GM12873 (cell line): ENCODE measurements at regions not wholly inside any gene's neighbourhood (a gene's known extent, or its start where the extent isn't known, plus 50 kb on each side); places are given as distances from the start of the nearest gene placed in this dataset.

Experiments
- TF ChIP-seq, protein P1 (sequence below): IDR thresholded peaks from 2 replicates; pipeline ENCODE4 v1.5.1; 2012; ENCODE audit warnings: low read depth, mild to moderate bottlenecking, moderate library complexity, low read length, control low read depth; ENCODE audit not compliant: insufficient read depth; ENCODE audit errors: missing control alignments

DNA sequence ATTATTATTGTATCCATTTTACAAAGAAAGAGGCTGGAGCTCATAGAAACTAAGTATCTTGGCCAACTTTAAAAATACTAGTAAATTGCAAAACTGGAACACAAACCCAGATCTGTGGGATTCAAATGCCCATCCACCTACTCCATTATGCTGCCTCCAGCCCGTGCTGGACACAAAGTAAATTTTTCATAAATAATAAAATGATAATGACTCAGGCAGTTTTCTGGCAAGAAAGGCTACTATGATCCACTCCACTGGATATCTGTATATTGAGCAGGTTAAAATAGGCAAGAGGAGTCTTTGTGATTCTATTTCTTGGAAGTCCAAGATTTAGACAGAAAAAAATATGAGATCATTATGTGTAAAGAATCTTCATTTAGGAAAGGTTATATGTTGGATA, 138.3 kb upstream of the DUSP10 start:
- TF ChIP-seq, protein P1, sequence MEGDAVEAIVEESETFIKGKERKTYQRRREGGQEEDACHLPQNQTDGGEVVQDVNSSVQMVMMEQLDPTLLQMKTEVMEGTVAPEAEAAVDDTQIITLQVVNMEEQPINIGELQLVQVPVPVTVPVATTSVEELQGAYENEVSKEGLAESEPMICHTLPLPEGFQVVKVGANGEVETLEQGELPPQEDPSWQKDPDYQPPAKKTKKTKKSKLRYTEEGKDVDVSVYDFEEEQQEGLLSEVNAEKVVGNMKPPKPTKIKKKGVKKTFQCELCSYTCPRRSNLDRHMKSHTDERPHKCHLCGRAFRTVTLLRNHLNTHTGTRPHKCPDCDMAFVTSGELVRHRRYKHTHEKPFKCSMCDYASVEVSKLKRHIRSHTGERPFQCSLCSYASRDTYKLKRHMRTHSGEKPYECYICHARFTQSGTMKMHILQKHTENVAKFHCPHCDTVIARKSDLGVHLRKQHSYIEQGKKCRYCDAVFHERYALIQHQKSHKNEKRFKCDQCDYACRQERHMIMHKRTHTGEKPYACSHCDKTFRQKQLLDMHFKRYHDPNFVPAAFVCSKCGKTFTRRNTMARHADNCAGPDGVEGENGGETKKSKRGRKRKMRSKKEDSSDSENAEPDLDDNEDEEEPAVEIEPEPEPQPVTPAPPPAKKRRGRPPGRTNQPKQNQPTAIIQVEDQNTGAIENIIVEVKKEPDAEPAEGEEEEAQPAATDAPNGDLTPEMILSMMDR: no peak

DNA sequence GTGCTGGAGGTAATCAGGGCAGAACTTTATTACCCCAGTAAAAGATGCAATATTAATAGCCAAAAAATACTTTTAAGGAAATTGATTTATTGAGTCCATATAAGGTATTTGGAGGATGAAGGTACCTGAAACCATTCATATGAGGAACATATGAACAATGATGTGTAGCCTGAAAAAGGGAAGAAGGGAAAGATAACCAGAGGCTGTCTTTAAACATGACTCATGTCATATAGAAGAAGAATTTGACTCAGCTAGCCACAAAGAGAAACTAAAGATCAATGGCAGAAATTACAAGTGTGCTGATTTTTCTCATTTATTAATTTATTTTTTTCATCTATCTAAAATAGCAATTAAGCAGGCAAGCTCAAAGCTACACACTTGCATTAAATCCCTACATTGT, 136.2 kb upstream of the DUSP10 start:
- TF ChIP-seq, protein P1: no peak

DNA sequence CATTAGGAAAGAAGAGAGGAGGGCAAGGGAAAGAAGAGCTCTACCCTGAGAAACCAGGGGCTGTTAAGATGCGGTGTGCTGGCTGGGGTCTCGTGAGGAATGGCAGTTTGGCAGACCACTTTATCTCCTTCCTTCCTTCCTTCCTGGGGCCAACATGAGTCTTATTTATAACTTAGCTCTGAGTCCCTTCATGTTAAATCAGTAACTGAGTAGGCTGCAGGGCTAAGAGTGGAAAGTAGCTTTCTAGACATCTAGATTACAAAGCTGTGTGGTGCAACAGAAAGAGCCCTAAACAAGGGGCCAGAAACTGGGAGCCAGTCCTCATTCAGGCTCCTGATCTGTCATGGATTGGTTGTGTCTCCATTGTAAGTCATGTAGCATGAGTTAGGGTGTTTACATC, 135.4 kb upstream of the DUSP10 start:
- TF ChIP-seq, protein P1: no peak

DNA sequence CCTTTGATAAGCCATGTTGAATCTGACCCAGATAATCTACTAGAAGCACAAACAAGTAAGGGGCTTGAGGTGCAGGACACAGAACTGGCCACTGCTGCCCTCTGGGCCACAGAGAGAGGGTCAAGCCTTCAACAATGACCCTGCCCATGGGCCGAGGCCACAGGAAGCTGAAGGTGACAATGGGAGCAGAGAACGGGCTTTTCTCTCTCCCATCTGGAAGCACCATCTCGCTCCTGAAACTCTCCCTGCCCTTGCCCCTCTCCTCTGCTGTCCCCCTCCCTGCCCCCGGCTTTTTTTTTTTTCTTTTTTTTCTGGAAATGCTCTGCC, 133.1 kb upstream of the DUSP10 start:
- TF ChIP-seq, protein P1: no peak

- TF ChIP-seq, protein P1: no peak
Observed at GRCh38 chr1:221874285-221875003, 132.6 kb upstream of the DUSP10 start.

DNA sequence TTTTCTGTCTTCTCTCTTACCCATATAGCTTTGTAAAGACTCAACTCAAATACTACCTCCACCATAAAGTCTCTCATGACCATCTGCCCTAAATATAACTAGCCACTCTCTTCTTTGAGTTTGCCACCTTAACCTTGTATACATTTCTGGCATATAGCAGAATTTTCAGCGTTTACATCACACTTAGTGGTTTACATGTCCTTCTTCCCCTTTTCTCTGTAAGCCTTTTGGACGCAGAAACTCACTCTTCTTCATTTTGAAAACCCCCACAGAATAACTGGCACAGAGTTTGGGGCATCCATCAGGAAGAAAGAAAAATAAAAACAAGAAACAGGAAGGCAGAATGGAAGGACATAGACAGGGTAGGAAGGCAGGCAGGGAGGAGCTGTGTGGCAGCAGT, 131.8 kb upstream of the DUSP10 start:
- TF ChIP-seq, protein P1: no peak

GRCh38 chr1:221871056-221871455, 129.2 kb upstream of the DUSP10 start:
- TF ChIP-seq, protein P1: no peak
